IMR-90 (cell line): ENCODE measurements at regions not wholly inside any gene's neighbourhood (a gene's known extent, or its start where the extent isn't known, plus 50 kb on each side); places are given as distances from the start of the nearest gene placed in this dataset.

ENCODE experiments used
- ATAC-seq: fragments of 200-7000 bp; cut with Tn5 transposase; 2 replicates; pipeline ENCODE4 v1.9.1; 2020; ENCODE audit warnings: low read depth, mild to moderate bottlenecking, moderate library complexity
- BruUV-seq: library from RNA; stranded (reverse); fragments of 400-500 nt; replicated peaks from 2 replicates; lab custom pipeline; 2021; lab: Mats Ljungman, UMichigan
- CTCF ChIA-PET: fragments of 300-600 bp; formaldehyde crosslinking; extraction: SDS; loops from one replicate; lab custom pipeline; 2021; ENCODE audit warnings: antibody characterized with exemption; lab: Yijun Ruan, JAX
- POLR2A ChIA-PET: fragments of 300-600 bp; sonication (Branson Sonifier 250); formaldehyde crosslinking; loops from one replicate; lab custom pipeline; 2022; ENCODE audit warnings: antibody characterized with exemption; ENCODE audit not compliant: unreplicated experiment; lab: Charles Lee
- DNase-seq: peaks from one replicate; pipeline ENCODE4 v3.0.0; 2013
- H2AFZ ChIP-seq: replicated peaks from 2 replicates; pipeline ENCODE3; 2013; ENCODE audit warnings: low read length, mild to moderate bottlenecking; ENCODE audit not compliant: poor library complexity
- H2AK5ac ChIP-seq: 2 replicates; pipeline ENCODE4 v1.6.1; 2013; ENCODE audit warnings: low read depth, low read length, inconsistent platforms
- H2AK9ac ChIP-seq: replicated peaks from 2 replicates; pipeline ENCODE3; 2013; ENCODE audit warnings: mild to moderate bottlenecking, low read depth, low read length, moderate library complexity; ENCODE audit not compliant: poor library complexity
- H2BK120ac ChIP-seq: 2 replicates; pipeline ENCODE4 v1.6.1; 2013; ENCODE audit warnings: low read depth, low read length, inconsistent platforms
- H2BK15ac ChIP-seq: 3 replicates; pipeline ENCODE4 v1.6.1; 2013; ENCODE audit warnings: low read depth, low read length, inconsistent platforms
- H2BK20ac ChIP-seq: 2 replicates; pipeline ENCODE4 v1.6.1; 2013; ENCODE audit warnings: low read depth, mild to moderate bottlenecking, inconsistent platforms, low read length, moderate library complexity
- H2BK5ac ChIP-seq: 2 replicates; pipeline ENCODE4 v1.6.1; 2013; ENCODE audit warnings: mild to moderate bottlenecking, low read depth, low read length, inconsistent platforms; ENCODE audit not compliant: poor library complexity, severe bottlenecking
- H3K14ac ChIP-seq: replicated peaks from 2 replicates; pipeline ENCODE4 v1.6.1; 2013; ENCODE audit warnings: low read depth, low read length, inconsistent platforms
- H3K18ac ChIP-seq: 2 replicates; pipeline ENCODE4 v1.6.1; 2013; ENCODE audit warnings: low read depth, low read length, control low read depth
- H3K23ac ChIP-seq: 2 replicates; pipeline ENCODE4 v1.6.1; 2013; ENCODE audit warnings: low read depth, low read length, inconsistent platforms
- H3K27ac ChIP-seq: 2 replicates; pipeline ENCODE4 v1.5.1; 2013; ENCODE audit warnings: mild to moderate bottlenecking, control low read depth, low read length; ENCODE audit not compliant: insufficient read depth
- H3K27me3 ChIP-seq: 2 replicates; pipeline ENCODE4 v1.6.1; 2013; ENCODE audit warnings: low read length; ENCODE audit not compliant: control insufficient read depth, insufficient read depth
- H3K36me3 ChIP-seq: 2 replicates; pipeline ENCODE4 v1.6.1; 2013; ENCODE audit warnings: low read length, mixed read lengths; ENCODE audit not compliant: control insufficient read depth, insufficient read depth
- H3K4ac ChIP-seq: 2 replicates; pipeline ENCODE4 v1.6.1; 2013; ENCODE audit warnings: low read depth, low read length, inconsistent platforms
- H3K4me1 ChIP-seq: 2 replicates; pipeline ENCODE4 v1.6.1; 2013; ENCODE audit warnings: low read length, mixed read lengths; ENCODE audit not compliant: control insufficient read depth, insufficient read depth
- H3K4me2 ChIP-seq: 2 replicates; pipeline ENCODE4 v1.6.1; 2013; ENCODE audit warnings: low read depth, mild to moderate bottlenecking, control low read depth, low read length, moderate library complexity
- H3K4me3 ChIP-seq: 2 replicates; pipeline ENCODE4 v1.5.1; 2013; ENCODE audit warnings: low read depth, mild to moderate bottlenecking, control low read depth, low read length, moderate library complexity; ENCODE audit not compliant: insufficient read depth
- H3K56ac ChIP-seq: 2 replicates; pipeline ENCODE4 v1.6.1; 2013; ENCODE audit warnings: low read length, inconsistent platforms; ENCODE audit not compliant: insufficient read depth; ENCODE audit errors: extremely low read depth
- H3K79me1 ChIP-seq, 2 experiments: 2 replicates each; pipeline ENCODE4 v1.6.1; 2013; ENCODE audit warnings: low read length in 2 of 2, inconsistent platforms in 1 of 2, low read depth in 1 of 2
- H3K9ac ChIP-seq: 2 replicates; pipeline ENCODE4 v1.6.1; 2013; ENCODE audit warnings: low read depth, low read length, control low read depth
- H3K9me1 ChIP-seq: 2 replicates; pipeline ENCODE4 v1.6.1; 2013; ENCODE audit warnings: low read length, inconsistent platforms; ENCODE audit not compliant: insufficient read depth
- H3K9me3 ChIP-seq: 2 replicates; pipeline ENCODE4 v1.6.1; 2013; ENCODE audit warnings: low read length; ENCODE audit not compliant: control insufficient read depth, insufficient read depth
- H4K20me1 ChIP-seq: 2 replicates; pipeline ENCODE4 v1.6.1; 2013; ENCODE audit warnings: low read length, inconsistent platforms; ENCODE audit not compliant: insufficient read depth
- H4K5ac ChIP-seq: 2 replicates; pipeline ENCODE4 v1.6.1; 2013; ENCODE audit warnings: mild to moderate bottlenecking, low read depth, low read length, control low read depth
- H4K8ac ChIP-seq, 2 experiments: 2 replicates each; pipeline ENCODE4 v1.6.1; 2013; ENCODE audit warnings: low read depth in 2 of 2, low read length in 2 of 2, control low read depth in 1 of 2, inconsistent platforms in 1 of 2
- H4K91ac ChIP-seq: 2 replicates; pipeline ENCODE4 v1.6.1; 2013; ENCODE audit warnings: low read depth, low read length, inconsistent platforms; ENCODE audit not compliant: insufficient read depth
- BHLHE40 ChIP-seq: fragments of 150-350 bp; IDR thresholded peaks from 2 replicates; pipeline ENCODE4 v1.6.1; 2016; ENCODE audit warnings: mild to moderate bottlenecking, low read depth, low read length
- CHD1 ChIP-seq: IDR thresholded peaks from 2 replicates; pipeline ENCODE4 v1.6.1; 2012; ENCODE audit warnings: low read depth, low read length, improper control_type of control experiment
- MAFK ChIP-seq: IDR thresholded peaks from 2 replicates; pipeline ENCODE4 v1.6.1; 2012; ENCODE audit warnings: low read depth, low read length, improper control_type of control experiment
- MXI1 ChIP-seq: IDR thresholded peaks from 2 replicates; pipeline ENCODE4 v1.6.1; 2012; ENCODE audit warnings: low read depth, mild to moderate bottlenecking, low read length, moderate library complexity, borderline replicate concordance
- POLR2A ChIP-seq: IDR thresholded peaks from 2 replicates; pipeline ENCODE4 v1.6.1; 2012; ENCODE audit warnings: mild to moderate bottlenecking, low read depth, low read length
- RAD21 ChIP-seq: IDR thresholded peaks from 2 replicates; pipeline ENCODE4 v1.6.1; 2012; ENCODE audit warnings: low read length, improper control_type of control experiment
- RCOR1 ChIP-seq: IDR thresholded peaks from 2 replicates; pipeline ENCODE4 v1.6.1; 2012; ENCODE audit warnings: mild to moderate bottlenecking, low read length, improper control_type of control experiment; ENCODE audit not compliant: insufficient replicate concordance
- RFX5 ChIP-seq: IDR thresholded peaks from 2 replicates; pipeline ENCODE4 v1.8.0; 2012; ENCODE audit warnings: low read depth, mild to moderate bottlenecking, low read length, moderate library complexity
- SMC3 ChIP-seq: fragments of 150-350 bp; IDR thresholded peaks from 2 replicates; pipeline ENCODE4 v1.6.1; 2016; ENCODE audit warnings: low read depth, mild to moderate bottlenecking, antibody characterized with exemption, low read length, moderate library complexity
- dilution Hi-C: fragments of 300-500 bp; cut with HindIII; formaldehyde crosslinking; loops from one replicate; pipeline ENCODE4 v1.14.3; 2018; ENCODE audit warnings: low sequenced_read_pairs; ENCODE audit not compliant: unreplicated experiment
- in situ Hi-C: fragments of 300-500 bp; cut with MboI; formaldehyde crosslinking; loops from 3 replicates; pipeline ENCODE4 v1.14.3; 2019; ENCODE audit warnings: low sequenced_read_pairs, inconsistent platforms, mixed read lengths
- intact Hi-C: fragments of 100-400 bp; cut with micrococcal nuclease; formaldehyde crosslinking; loops from 2 replicates; pipeline ENCODE4 v1.10.0; 2022
- TF ChIP-seq, protein P1 (sequence below): fragments of 150-350 bp; IDR thresholded peaks from 2 replicates; pipeline ENCODE4 v1.6.1; 2017; ENCODE audit warnings: mild to moderate bottlenecking, antibody characterized with exemption, low read length, low read depth
- TF ChIP-seq, protein P2 (sequence below): conservative IDR thresholded peaks from 2 replicates; pipeline ENCODE4 v1.5.1; 2012; ENCODE audit warnings: mild to moderate bottlenecking, low read depth, low read length, improper control_type of control experiment
- TF ChIP-seq, protein P3 (sequence below): fragments of 150-350 bp; IDR thresholded peaks from 2 replicates; pipeline ENCODE4 v1.6.1; 2016; ENCODE audit warnings: low read depth, mild to moderate bottlenecking, low read length, moderate library complexity, borderline replicate concordance

DNA sequence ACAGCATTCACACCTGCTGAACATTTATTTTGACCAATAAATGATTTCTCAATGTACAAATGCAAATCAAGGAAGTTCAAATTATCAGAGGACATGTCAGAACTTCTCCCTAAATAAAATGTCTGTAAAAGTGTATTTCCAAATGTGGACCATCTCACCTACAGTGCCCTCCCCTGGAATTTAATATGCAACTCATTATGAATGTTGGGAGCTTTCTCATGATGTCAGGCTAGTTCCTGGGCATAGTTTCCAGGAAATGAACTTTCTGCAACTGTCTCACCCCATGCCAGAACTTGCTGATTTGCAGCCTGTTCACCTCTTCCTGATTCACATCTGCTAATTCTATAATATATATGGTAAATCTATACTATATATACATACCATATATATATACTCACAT lies 408.5 kb upstream of the USP9Y start:
- CTCF ChIA-PET, result no interaction called here
- BruUV-seq, result no TSS peak
- H3K4me1 ChIP-seq, result no peaks in the 10 kb centered on the region
- H2BK5ac ChIP-seq, result no peak overlapping the region
- no peaks in the 10 kb centered on the region for H3K9me1 ChIP-seq
- H3K27me3 ChIP-seq, result no peaks in the 10 kb centered on the region
- no peak overlapping the region for H2AK5ac ChIP-seq
- POLR2A ChIA-PET, result no interaction called here
- no peak overlapping the region for H3K4ac ChIP-seq
- H4K20me1 ChIP-seq, result no peaks in the 10 kb centered on the region
- H3K9ac ChIP-seq, result no peak overlapping the region
- TF ChIP-seq CHD1, result no peak
- TF ChIP-seq RFX5, result no peak
- no peak for TF ChIP-seq BHLHE40
- TF ChIP-seq RAD21, result no peak
- no peak for TF ChIP-seq SMC3
- TF ChIP-seq, protein P1, sequence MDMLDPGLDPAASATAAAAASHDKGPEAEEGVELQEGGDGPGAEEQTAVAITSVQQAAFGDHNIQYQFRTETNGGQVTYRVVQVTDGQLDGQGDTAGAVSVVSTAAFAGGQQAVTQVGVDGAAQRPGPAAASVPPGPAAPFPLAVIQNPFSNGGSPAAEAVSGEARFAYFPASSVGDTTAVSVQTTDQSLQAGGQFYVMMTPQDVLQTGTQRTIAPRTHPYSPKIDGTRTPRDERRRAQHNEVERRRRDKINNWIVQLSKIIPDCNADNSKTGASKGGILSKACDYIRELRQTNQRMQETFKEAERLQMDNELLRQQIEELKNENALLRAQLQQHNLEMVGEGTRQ, result no peak
- no peak for TF ChIP-seq RCOR1
- TF ChIP-seq MXI1, result no peak
- TF ChIP-seq MAFK, result no peak
- TF ChIP-seq, protein P2, sequence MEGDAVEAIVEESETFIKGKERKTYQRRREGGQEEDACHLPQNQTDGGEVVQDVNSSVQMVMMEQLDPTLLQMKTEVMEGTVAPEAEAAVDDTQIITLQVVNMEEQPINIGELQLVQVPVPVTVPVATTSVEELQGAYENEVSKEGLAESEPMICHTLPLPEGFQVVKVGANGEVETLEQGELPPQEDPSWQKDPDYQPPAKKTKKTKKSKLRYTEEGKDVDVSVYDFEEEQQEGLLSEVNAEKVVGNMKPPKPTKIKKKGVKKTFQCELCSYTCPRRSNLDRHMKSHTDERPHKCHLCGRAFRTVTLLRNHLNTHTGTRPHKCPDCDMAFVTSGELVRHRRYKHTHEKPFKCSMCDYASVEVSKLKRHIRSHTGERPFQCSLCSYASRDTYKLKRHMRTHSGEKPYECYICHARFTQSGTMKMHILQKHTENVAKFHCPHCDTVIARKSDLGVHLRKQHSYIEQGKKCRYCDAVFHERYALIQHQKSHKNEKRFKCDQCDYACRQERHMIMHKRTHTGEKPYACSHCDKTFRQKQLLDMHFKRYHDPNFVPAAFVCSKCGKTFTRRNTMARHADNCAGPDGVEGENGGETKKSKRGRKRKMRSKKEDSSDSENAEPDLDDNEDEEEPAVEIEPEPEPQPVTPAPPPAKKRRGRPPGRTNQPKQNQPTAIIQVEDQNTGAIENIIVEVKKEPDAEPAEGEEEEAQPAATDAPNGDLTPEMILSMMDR, result no peak
- TF ChIP-seq, protein P3, sequence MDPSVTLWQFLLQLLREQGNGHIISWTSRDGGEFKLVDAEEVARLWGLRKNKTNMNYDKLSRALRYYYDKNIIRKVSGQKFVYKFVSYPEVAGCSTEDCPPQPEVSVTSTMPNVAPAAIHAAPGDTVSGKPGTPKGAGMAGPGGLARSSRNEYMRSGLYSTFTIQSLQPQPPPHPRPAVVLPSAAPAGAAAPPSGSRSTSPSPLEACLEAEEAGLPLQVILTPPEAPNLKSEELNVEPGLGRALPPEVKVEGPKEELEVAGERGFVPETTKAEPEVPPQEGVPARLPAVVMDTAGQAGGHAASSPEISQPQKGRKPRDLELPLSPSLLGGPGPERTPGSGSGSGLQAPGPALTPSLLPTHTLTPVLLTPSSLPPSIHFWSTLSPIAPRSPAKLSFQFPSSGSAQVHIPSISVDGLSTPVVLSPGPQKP, result no peak
- TF ChIP-seq POLR2A, result no peak
- no peak overlapping the region for H2BK15ac ChIP-seq
- no peak overlapping the region for H2AK9ac ChIP-seq
- in situ Hi-C loops (no loop called here), dilution Hi-C loops (no loop called here), intact Hi-C loops (no loop called here)
- H2BK120ac ChIP-seq, result no peak overlapping the region
- H3K4me3 ChIP-seq, result no peak overlapping the region
- no peak overlapping the region for H3K14ac ChIP-seq
- no peak overlapping the region for H3K27ac ChIP-seq
- DNase-seq, result no peak
- no peak overlapping the region for H2AFZ ChIP-seq
- H3K9me3 ChIP-seq, result no peaks in the 10 kb centered on the region
- H3K18ac ChIP-seq, result no peak overlapping the region
- no peak overlapping the region for H2BK20ac ChIP-seq
- no peaks in the 10 kb centered on the region for H3K36me3 ChIP-seq
- no peak overlapping the region for H4K8ac ChIP-seq
- H3K79me1 ChIP-seq, result no peaks in the 10 kb centered on the region
- H3K23ac ChIP-seq, result no peak overlapping the region
- no peak overlapping the region for H3K4me2 ChIP-seq
- no peak overlapping the region for H4K5ac ChIP-seq
- no peak for ATAC-seq
- no peak overlapping the region for H3K56ac ChIP-seq
- no peak overlapping the region for H4K91ac ChIP-seq
